HL-60 (cell line): ENCODE measurements at regions not wholly inside any gene's neighbourhood (a gene's known extent, or its start where the extent isn't known, plus 50 kb on each side); places are given as distances from the start of the nearest gene placed in this dataset.

ENCODE experiments used
- DNase-seq, 2 experiments: peaks; one replicate each; pipeline ENCODE4 v3.0.0-alpha.2; 2010 to 2020; ENCODE audit warnings: low read depth in 1 of 2, low spot score in 1 of 2
- H3K27ac ChIP-seq: fragments of 250-450 bp; sonication (Bioruptor Pico); replicated peaks from 2 replicates; pipeline ENCODE4 v1.5.1; 2020; ENCODE audit warnings: mild to moderate bottlenecking, moderate library complexity
- H3K27me3 ChIP-seq: fragments of 250-450 bp; sonication (Bioruptor Pico); 2 replicates; pipeline ENCODE4 v1.5.1; 2021; ENCODE audit warnings: mild to moderate bottlenecking, moderate library complexity; ENCODE audit not compliant: insufficient read depth, poor library complexity, severe bottlenecking
- H3K4me3 ChIP-seq: replicated peaks from 2 replicates; pipeline ENCODE4 v1.5.1; 2011; ENCODE audit warnings: mild to moderate bottlenecking, control low read depth, low read length; ENCODE audit not compliant: insufficient read depth
- GABPA ChIP-seq: IDR thresholded peaks from 2 replicates; pipeline ENCODE4 v1.6.1; 2012; ENCODE audit warnings: low read depth
- POLR2AphosphoS5 ChIP-seq: IDR thresholded peaks from 2 replicates; pipeline ENCODE4 v1.6.1; 2012; ENCODE audit warnings: low read depth
- SPI1 ChIP-seq: IDR thresholded peaks from 2 replicates; pipeline ENCODE4 v1.6.1; 2012; ENCODE audit warnings: low read depth, mild to moderate bottlenecking, borderline replicate concordance
- TF ChIP-seq, protein P1 (sequence below): IDR thresholded peaks from one replicate; pipeline ENCODE4 v1.5.1; 2011; ENCODE audit warnings: low read length, control low read depth, inconsistent platforms; ENCODE audit not compliant: insufficient read depth
- TF ChIP-seq, protein P2 (sequence below): IDR thresholded peaks from 2 replicates; pipeline ENCODE4 v1.6.1; 2012; ENCODE audit warnings: low read depth; ENCODE audit not compliant: insufficient replicate concordance

GRCh38 chr10:85413570-85413969 is 953.0 kb downstream of the GRID1 start:
- TF ChIP-seq, protein P1, sequence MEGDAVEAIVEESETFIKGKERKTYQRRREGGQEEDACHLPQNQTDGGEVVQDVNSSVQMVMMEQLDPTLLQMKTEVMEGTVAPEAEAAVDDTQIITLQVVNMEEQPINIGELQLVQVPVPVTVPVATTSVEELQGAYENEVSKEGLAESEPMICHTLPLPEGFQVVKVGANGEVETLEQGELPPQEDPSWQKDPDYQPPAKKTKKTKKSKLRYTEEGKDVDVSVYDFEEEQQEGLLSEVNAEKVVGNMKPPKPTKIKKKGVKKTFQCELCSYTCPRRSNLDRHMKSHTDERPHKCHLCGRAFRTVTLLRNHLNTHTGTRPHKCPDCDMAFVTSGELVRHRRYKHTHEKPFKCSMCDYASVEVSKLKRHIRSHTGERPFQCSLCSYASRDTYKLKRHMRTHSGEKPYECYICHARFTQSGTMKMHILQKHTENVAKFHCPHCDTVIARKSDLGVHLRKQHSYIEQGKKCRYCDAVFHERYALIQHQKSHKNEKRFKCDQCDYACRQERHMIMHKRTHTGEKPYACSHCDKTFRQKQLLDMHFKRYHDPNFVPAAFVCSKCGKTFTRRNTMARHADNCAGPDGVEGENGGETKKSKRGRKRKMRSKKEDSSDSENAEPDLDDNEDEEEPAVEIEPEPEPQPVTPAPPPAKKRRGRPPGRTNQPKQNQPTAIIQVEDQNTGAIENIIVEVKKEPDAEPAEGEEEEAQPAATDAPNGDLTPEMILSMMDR, result no peak
- TF ChIP-seq GABPA (no peak), POLR2AphosphoS5 (no peak), SPI1 (no peak)
- TF ChIP-seq, protein P2, sequence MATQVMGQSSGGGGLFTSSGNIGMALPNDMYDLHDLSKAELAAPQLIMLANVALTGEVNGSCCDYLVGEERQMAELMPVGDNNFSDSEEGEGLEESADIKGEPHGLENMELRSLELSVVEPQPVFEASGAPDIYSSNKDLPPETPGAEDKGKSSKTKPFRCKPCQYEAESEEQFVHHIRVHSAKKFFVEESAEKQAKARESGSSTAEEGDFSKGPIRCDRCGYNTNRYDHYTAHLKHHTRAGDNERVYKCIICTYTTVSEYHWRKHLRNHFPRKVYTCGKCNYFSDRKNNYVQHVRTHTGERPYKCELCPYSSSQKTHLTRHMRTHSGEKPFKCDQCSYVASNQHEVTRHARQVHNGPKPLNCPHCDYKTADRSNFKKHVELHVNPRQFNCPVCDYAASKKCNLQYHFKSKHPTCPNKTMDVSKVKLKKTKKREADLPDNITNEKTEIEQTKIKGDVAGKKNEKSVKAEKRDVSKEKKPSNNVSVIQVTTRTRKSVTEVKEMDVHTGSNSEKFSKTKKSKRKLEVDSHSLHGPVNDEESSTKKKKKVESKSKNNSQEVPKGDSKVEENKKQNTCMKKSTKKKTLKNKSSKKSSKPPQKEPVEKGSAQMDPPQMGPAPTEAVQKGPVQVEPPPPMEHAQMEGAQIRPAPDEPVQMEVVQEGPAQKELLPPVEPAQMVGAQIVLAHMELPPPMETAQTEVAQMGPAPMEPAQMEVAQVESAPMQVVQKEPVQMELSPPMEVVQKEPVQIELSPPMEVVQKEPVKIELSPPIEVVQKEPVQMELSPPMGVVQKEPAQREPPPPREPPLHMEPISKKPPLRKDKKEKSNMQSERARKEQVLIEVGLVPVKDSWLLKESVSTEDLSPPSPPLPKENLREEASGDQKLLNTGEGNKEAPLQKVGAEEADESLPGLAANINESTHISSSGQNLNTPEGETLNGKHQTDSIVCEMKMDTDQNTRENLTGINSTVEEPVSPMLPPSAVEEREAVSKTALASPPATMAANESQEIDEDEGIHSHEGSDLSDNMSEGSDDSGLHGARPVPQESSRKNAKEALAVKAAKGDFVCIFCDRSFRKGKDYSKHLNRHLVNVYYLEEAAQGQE, result no peak
- no peaks in the 10 kb centered on the region for H3K27me3 ChIP-seq
- DNase-seq, result no peak
- no peak overlapping the region for H3K4me3 ChIP-seq
- no peak overlapping the region for H3K27ac ChIP-seq

DNA sequence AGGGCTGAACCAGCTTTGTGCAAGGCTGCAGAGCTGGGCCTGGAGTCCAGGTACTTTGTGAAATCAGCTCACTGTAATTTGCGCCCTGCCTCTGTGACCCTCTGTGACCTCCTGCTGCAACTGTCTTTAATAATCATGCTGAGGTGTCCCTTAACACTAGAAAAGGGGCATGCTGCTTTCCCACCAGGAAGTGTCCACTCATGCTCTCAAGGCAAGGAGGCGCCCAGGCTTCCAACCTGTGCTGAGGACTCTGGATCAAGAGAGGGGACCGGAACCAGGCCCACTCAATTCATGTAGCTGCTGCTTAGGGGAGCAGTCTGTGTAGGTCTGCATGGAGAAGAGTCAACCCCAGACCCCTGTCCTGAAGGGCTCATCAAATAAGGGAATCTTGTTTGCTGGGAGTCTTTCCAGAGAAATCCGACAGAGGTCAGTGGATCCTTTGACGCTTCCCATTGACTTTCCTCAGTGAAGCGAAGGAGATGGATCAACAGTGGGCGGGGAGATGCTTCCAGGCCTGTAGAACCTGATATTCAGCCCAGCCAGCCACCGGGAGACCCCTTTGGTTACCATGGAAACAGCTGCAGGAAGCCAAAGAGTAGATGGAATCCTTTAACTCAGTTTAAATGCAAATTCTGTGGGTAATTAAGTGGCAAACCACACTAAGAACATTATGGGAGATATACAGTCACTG is 945.9 kb downstream of the GRID1 start:
- Histone ChIP-seq H3K27ac (no peak overlapping the region), H3K4me3 (no peak overlapping the region), H3K27me3 (no peaks in the 10 kb centered on the region)
- DNase-seq, result no peak
- TF ChIP-seq SPI1, result no peak
- TF ChIP-seq, protein P1, result no peak
- TF ChIP-seq POLR2AphosphoS5, result no peak
- no peak for TF ChIP-seq GABPA
- TF ChIP-seq, protein P2, result no peak

DNA sequence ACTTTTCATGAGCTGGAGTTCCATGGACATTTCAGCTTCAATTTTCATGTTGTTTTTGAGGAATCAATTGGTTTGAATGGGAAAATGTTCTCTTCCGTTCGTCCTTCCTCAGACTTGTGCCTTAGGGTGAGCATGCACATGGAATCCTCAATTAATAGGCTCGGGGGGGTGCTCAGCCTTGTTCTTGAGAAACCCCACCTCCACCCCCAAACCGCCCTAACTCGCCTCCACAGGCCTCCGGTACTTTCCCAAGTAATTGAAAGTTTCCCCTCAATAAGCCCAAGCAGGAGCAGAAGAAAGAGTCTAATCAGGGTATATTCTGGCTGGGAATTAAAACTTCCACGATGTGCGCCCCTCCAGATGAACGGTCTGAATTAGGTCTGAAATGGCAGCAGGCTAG is 945.2 kb downstream of the GRID1 start:
- TF ChIP-seq GABPA, result no peak
- TF ChIP-seq, protein P1, result no peak
- no peak for TF ChIP-seq POLR2AphosphoS5
- no peak for TF ChIP-seq SPI1
- TF ChIP-seq, protein P2, result no peak
- H3K27ac ChIP-seq, result no peak overlapping the region
- H3K27me3 ChIP-seq, result no peaks in the 10 kb centered on the region
- DNase-seq, result no peak
- H3K4me3 ChIP-seq, result no peak overlapping the region
